ENCODE measurements at regions not wholly inside any gene's neighbourhood (a gene's known extent, or its start where the extent isn't known, plus 50 kb on each side); places are given as distances from the start of the nearest gene placed in this dataset.

DNA sequence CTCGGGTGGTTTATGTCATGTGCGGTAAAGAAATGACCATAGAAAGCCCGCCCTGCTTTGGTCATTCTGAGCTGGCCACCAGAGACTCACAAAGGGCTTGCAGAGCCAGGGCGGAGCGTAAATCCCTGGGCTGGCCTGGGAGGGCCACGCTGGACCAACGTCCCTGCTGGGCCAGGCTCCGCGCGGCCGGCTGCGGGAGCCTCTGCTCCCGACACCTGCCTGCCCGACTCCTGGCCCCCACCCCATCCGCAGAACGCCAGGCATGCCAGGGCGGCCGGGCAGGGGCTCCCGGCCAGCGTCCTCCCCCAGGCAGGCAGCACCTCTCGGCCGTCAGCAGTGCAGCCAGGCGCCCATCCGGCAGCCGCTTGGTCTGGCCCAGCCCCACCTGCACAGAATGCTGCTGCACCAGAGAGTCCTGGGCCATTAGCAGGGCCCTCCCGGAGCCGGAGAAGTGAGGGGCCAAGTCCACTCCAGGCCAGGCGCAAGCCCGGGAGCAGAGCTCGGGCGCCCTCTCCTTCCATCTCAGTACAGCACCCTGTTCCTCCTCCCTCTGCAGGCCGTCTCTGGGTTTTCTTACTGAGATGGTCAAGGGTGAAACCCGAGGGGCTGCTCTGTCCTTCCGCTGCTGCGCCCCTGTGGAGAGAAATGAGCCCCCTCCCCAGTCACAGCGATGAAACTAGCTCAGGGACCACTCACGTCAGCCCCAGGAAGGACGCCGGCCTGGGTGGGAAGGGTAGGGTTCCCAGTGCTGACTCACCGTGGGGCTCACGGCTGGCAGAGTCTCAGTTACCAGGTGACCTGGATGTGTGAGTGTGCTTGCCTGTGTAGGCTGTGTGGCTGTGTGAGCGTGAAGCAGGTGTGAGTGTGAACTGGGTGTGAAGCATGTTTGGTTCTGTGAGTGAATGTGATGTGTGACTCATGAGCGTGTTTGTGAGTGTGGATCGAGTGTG, 83.3 kb downstream of the PTGR3 start:
- no peaks in the 10 kb centered on the region for H3K36me3 ChIP-seq
- TF ChIP-seq, protein P1, sequence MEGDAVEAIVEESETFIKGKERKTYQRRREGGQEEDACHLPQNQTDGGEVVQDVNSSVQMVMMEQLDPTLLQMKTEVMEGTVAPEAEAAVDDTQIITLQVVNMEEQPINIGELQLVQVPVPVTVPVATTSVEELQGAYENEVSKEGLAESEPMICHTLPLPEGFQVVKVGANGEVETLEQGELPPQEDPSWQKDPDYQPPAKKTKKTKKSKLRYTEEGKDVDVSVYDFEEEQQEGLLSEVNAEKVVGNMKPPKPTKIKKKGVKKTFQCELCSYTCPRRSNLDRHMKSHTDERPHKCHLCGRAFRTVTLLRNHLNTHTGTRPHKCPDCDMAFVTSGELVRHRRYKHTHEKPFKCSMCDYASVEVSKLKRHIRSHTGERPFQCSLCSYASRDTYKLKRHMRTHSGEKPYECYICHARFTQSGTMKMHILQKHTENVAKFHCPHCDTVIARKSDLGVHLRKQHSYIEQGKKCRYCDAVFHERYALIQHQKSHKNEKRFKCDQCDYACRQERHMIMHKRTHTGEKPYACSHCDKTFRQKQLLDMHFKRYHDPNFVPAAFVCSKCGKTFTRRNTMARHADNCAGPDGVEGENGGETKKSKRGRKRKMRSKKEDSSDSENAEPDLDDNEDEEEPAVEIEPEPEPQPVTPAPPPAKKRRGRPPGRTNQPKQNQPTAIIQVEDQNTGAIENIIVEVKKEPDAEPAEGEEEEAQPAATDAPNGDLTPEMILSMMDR (IDR thresholded peaks at IDR 0.05), result no peak
- no peaks in the 10 kb centered on the region for H3K27me3 ChIP-seq
- H3K4me3 ChIP-seq, result no peak overlapping the region
- no peaks in the 10 kb centered on the region for H3K4me1 ChIP-seq
- DNase-seq (no peak), ATAC-seq (no peak)
- no peak overlapping the region for H3K27ac ChIP-seq
- no peaks in the 10 kb centered on the region for H3K9me3 ChIP-seq
- intact Hi-C loops (cut with DNase I), result no loop called here

DNA sequence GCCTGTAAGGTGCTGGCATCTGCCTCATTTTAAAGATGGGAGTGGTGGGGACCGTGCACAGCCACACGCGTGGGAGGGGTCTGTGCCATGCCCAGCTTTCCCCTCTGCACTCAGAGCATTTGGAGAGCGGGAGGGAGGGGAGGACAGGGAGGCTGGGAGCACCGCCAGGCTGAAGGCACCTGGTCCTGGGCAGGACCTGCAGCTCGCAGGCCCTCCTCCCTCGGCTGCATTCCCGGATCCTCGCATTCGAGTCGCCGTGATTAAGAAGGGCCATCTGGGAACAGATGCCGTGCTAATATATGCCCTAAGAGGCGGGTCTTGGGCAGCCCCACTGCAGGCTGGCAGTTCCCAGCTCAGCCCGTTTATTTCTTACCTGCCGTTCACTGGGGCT, 84.0 kb downstream of the PTGR3 start:
- no peak for ATAC-seq
- Histone ChIP-seq H3K36me3 (no peaks in the 10 kb centered on the region), H3K27me3 (no peaks in the 10 kb centered on the region), H3K27ac (no peak overlapping the region), H3K4me3 (no peak overlapping the region), H3K4me1 (no peaks in the 10 kb centered on the region), H3K9me3 (no peaks in the 10 kb centered on the region)
- intact Hi-C loops (cut with DNase I), result no loop called here
- TF ChIP-seq, protein P1 (IDR thresholded peaks at IDR 0.05), result no peak
- no peak for DNase-seq

DNA sequence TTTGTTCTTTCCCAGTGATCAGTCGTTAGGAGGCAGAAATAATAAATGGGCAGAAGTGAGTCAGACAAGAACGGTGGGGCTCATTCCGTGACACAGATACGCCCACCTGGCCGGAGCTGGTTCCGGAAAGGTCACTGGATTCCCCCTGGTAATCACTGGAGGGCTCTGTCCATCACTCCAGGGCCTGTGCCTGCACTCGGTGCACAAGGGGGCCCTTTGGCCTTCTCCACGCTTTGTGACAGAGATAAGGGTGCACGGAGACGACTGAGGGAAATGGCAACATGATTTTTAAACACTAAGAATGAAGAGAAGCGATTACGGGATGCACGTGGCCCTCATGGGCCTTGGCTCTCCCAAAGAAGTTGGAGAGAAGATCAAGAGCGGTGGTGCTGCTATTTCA, 84.4 kb downstream of the PTGR3 start:
- DNase-seq, result no peak
- Histone ChIP-seq H3K4me3 (no peak overlapping the region), H3K9me3 (no peaks in the 10 kb centered on the region)

DNA sequence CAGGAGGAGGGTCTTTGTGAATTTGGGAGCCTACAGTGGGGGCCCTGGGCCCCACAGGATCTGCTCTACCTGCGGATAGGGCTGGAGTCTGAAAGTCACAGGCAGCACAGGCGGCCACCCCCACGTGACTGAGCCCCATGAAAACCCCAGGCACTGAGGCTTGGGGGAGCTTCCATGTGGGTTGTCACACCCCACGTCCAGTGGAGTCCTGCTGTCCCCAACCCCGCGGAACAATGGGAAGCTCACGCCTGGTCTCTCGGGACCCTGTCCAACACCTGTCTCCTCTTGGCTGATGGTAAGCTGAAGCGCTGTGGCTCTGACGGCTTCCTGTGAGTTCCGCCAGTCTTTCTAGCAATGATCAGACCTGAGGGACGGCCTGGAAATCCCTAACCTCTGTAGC, 85.8 kb downstream of the PTGR3 start:
- no peak for ATAC-seq
- DNase-seq, result no peak
- intact Hi-C loops (cut with DNase I), result no loop called here
- TF ChIP-seq, protein P1 (IDR thresholded peaks at IDR 0.05), result no peak
- Histone ChIP-seq H3K27ac (no peak overlapping the region), H3K36me3 (no peaks in the 10 kb centered on the region), H3K4me1 (no peaks in the 10 kb centered on the region), H3K4me3 (no peak overlapping the region), H3K9me3 (no peaks in the 10 kb centered on the region), H3K27me3 (no peaks in the 10 kb centered on the region)

More for the DNA sequence above, 84.4 kb downstream of the PTGR3 start:
- Histone ChIP-seq H3K27me3 (no peaks in the 10 kb centered on the region), H3K27ac (no peak overlapping the region), H3K36me3 (no peaks in the 10 kb centered on the region), H3K4me1 (no peaks in the 10 kb centered on the region)
- TF ChIP-seq, protein P1 (IDR thresholded peaks at IDR 0.05), result no peak
- intact Hi-C loops (cut with DNase I), result no loop called here
- no peak for ATAC-seq

DNA sequence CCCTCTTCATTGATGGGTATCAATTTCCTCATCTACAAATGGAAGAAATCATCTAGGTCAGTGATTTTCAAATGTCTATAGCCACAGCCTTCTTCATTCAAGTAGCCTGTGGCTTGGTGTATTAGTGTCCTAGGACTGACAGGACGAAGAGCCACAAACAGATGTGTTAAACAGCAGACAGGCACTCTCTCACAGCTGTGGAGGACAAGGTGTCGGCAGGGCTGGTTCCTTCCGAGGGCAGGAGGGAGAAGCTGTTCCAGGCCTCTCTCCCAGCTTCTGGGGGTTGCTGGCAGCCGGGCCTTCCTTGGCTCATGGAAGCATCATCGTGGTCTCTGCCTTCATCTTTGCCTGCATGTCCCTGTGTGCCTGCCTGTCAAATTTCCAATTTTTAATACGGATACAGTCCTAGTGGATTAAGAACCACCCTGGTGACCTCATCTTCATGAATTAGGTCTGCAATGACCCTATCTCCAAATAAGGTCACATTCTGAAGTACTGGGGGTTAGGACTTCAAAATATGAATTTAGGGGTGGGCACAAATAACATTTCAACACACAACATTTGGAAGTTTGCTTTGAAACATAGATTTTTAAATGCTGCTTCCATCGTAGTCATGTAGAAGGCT, 86.5 kb downstream of the PTGR3 start:
- H3K27me3 ChIP-seq, result no peaks in the 10 kb centered on the region
- ATAC-seq, result no peak
- intact Hi-C loops (cut with DNase I), result no loop called here
- H3K9me3 ChIP-seq, result no peaks in the 10 kb centered on the region
- H3K36me3 ChIP-seq, result no peaks in the 10 kb centered on the region
- no peak overlapping the region for H3K4me3 ChIP-seq
- no peak overlapping the region for H3K27ac ChIP-seq
- TF ChIP-seq, protein P1 (IDR thresholded peaks at IDR 0.05), result no peak
- no peaks in the 10 kb centered on the region for H3K4me1 ChIP-seq
- no peak for DNase-seq
